T-helper 2 cell (primary cell): ENCODE measurements at regions not wholly inside any gene's neighbourhood (a gene's known extent, or its start where the extent isn't known, plus 50 kb on each side); places are given as distances from the start of the nearest gene placed in this dataset.
"Not testable (repeated sequence)": the region's sequence is repeated elsewhere in the genome, so short reads cannot be mapped to it uniquely, and the experiment has no call there.

Experiments used
- DNase-seq, 5 experiments: peaks; one replicate each; pipeline versions ENCODE4 v3.0.0 to v3.0.0-alpha.2; 2012 to 2022

- no peak for DNase-seq
These were observed 936.6 kb upstream of the PTPRD start for GRCh38 chr9:11549311-11549794.

DNA sequence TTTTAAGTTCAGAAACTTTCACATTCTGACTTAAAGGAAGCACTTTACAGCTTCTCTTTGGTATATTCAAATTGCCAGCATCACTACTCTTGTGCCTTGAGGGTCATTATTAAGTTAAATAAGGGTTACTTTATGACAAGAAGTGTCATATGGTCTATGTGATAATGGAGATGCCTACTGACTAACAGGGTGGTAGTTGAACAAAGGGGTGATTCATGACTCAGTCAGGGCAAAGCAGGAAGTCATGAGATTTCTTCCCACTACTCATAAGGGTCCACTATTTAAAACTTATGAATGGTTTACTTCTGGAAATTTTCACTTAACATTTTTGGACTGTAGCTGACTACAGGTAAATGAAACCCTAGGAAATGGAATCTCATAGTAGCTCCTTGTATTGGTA, 938.3 kb upstream of the PTPRD start:
- DNase-seq = no peak

- no peak for DNase-seq
These were observed 945.2 kb upstream of the PTPRD start for GRCh38 chr9:11558043-11558442.

- DNase-seq = no peak
These were observed 946.4 kb upstream of the PTPRD start for GRCh38 chr9:11559001-11559776.

DNA sequence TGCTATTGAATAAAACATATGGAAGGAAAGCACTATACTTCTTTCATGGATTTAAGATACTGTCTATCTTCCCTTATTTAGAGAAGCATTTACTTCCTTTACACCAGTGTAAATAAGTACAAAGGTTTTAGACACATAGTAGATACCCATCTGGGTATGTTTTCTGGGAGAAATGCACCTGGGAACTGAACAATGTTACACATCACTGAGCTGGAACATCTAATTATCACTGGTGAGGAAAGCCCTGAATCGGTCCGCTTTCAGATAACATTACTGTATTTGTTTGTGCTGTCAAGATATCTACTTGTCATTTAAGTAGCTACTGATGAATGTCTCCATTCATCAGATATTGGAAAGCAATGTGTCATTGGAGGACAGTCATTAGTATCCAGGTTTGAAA, 964.7 kb upstream of the PTPRD start:
- no peak for DNase-seq

GRCh38 chr9:11595756-11596155, 983.0 kb upstream of the PTPRD start:
- DNase-seq = no peak

DNA sequence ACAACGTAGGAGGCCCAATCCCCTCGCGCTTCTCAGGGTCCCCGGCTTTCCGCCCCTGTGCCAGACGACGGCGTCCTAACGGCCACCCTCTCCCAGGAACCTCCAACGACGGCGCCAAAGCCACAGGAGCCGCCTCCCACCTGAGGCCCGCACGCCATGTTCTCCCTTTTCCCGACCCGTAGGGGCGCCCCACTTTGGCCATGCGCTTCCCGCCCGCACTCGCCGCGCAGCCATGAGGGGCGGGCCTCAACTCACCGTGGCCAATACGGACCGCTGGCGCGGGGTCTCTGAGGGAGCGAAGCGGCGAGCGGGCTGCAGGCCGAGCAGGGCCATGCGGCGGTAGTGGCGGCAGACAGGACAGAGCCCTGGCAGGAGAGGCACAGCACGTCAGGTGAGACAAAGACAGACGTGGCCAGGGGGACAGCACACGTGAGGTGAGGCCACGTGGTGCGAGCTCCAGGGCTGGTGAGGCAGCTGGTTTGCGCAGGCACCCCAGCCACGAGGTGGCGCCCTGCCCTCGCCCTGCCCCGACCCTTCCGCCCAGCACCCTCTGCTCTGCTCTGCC, 1005.5 kb upstream of the PTPRD start:
- DNase-seq = no peak

- no peak for DNase-seq
These were observed 1019.9 kb upstream of the PTPRD start for GRCh38 chr9:11632691-11633090.

- DNase-seq = no peak
These were observed 1034.0 kb upstream of the PTPRD start for GRCh38 chr9:11646831-11647230.

- DNase-seq = no peak
These were observed 1039.3 kb upstream of the TYRP1 start for GRCh38 chr9:11653867-11654266.

DNA sequence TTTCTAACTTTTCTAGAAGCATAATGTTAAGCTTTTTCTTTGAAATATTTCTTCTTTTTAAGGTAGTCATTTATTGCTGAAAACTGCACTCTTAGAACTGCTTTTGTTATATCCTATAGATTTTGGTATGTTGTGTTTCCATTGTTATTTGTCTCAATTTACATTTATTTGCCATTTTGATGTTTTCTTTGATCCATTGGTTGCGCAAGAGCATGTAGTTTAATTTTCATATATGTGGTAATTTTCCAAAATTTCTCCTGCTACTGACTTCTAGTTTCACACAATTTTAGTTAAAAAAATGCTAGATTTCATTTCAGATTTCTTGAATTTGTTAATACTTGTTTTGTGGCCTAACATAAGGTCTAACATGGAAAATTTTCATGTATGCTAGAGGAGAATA, 1029.3 kb upstream of the TYRP1 start:
- no peak for DNase-seq

- DNase-seq = no peak
These were observed 1016.4 kb upstream of the TYRP1 start for GRCh38 chr9:11676821-11677220.

DNA sequence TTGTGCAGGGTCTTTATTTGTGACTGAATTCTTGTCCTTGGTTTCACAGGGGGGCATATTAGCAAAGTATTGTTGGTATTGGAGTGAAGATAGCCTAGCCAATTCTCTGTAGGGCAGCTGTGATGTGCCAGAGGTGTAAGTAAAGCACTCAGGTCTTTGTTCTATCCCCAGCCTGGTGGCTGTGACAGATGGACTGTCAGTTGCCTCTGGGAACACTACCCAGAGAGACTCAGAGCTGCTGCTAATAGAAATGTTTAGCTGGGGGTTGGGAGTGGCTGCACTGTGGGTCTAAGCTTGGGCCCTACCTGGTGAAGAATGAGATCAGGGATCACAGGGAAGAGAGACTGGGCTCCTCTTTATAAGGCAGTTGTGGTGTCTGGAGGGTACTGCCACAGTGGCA, 1006.5 kb upstream of the TYRP1 start:
- DNase-seq = no peak

DNA sequence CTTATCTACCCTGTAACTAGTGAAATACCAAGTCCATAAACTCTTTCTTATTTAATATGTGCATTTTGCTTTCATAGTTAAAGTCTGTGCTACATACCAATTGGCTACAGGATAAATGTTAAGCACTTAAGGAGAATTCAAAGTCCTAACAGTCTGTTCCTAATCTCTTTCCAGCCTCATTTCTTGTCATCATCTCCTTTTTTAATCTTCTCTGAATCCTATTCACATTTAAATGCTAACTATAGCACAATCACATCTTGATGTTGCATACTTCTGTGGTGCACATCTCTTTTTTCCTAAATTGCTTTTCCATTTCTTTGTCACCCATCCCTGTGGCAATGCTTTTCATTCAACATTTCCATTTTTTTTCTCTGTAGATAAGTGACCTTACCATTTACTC, 996.1 kb upstream of the TYRP1 start:
- DNase-seq = no peak

DNA sequence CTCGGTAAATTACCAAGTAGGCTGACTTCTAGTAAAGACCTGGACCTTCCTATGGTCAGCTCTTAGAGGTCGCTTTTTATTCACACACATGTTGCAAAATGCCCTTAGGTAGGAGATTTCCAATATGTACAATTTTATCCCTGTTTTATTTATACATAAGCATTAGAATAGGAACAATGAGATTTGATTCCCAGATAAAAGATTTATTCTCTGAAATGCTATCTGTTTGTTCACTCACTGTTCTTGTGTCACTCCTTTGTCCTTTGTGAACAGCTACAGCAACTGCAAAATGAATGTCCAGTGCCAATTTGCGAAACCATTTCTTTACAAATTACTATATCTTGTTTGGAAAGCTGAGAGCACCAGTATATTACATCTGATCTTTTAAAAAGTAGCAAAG, 991.5 kb upstream of the TYRP1 start:
- DNase-seq = no peak

DNA sequence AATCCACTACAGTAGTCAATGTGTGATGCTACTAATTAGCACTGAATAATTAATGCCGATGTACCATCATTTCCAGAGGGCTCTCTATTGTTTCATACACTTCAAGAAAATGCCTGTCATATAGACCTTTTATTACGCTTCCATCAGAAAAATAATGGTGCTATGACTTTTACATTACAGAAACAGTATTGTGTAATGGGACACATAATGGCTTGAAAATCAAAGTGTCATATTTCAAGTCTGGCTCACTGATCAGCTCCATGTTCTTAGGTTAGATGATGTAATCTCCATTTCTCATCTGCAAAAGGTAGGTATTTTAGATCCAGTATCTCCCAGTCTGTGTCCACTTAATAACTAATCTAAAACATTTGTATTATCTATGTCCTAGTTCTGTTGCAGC, 990.6 kb upstream of the TYRP1 start:
- DNase-seq = no peak

GRCh38 chr9:11704198-11704597, 989.0 kb upstream of the TYRP1 start:
- DNase-seq = not testable (repeated sequence)

DNA sequence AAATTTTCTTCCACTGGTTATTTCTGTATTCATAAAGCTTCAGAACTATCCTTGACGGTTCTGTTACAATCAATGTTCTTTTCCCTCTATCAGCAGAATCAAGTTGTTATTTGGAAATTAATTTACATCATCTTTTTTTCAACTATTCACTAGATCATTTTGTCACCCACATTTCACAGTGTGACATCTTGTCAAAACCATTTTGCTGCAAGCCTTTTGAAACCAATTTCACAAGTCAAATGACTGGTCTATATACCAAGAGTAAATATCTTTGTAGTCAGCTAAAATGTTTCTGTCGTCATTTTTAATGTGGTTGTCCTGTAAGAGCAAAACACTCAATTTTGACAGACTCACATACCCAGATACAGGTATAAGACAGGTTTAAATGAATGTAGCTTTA, 984.3 kb upstream of the TYRP1 start:
- DNase-seq = no peak

DNA sequence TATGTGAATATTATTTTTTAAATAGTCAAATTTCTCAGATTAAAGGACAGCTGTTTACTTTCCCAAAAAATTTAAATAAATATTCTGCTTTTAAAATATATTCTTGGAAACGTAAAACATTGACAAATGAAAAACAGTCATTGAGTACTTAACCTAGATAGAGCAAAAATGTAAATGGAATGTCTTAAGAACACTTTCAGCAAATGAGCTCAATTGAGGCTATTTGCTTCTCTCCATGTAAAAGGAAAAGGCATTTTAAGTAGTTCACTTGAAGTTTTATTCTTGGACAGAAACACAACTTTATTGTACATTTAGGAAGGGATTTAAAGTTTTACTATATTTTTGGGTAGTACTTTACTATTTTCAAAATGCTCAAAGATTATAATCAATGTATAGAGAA, 983.6 kb upstream of the TYRP1 start:
- no peak for DNase-seq

GRCh38 chr9:11713077-11713476, 980.1 kb upstream of the TYRP1 start:
- DNase-seq = no peak

- no peak for DNase-seq
These were observed 970.2 kb upstream of the TYRP1 start for GRCh38 chr9:11722957-11723356.

DNA sequence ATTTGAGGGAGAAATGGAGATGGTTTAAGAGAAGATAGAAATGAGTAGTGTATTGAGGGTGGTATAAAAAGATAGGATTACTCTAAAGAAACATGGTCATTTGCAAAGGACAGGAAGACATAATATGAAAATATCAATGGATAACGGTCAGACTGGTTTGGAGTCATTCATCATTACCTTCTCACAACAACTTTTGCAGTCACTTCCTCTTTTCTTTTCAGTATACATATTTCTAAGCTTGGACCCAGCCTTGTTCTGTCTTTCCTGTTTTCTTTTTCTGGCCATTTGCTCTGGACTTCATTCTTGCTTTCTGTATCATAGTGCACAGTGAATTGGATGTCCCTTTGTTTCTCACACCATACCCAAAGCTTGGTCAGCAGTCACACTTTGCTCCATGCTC, 966.5 kb upstream of the TYRP1 start:
- DNase-seq = no peak

DNA sequence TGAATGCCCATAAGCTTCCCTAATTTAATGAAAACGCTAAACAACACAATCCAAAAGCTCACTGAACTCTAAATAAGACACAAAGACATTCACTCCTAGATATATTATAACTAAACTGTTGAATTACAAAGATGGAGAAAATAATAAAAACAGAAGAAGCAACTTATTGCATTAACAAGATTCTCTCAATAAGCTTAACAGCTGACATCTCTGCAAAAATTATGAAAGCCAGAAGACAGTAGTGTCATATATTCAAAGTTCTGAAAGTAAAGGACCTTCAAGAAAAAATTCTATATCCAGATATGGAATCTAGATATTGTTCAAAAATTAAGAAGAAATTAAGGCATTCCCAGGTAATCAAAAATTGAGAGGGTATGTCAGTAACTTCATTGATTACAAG, 957.8 kb upstream of the TYRP1 start:
- no peak for DNase-seq

- DNase-seq = no peak
These were observed 950.7 kb upstream of the TYRP1 start for GRCh38 chr9:11742471-11742870.

GRCh38 chr9:11743356-11743755, 949.8 kb upstream of the TYRP1 start:
- DNase-seq = no peak
